ENCODE measurements at regions not wholly inside any gene's neighbourhood (a gene's known extent, or its start where the extent isn't known, plus 50 kb on each side); places are given as distances from the start of the nearest gene placed in this dataset.
"Not testable (repeated sequence)": the region's sequence is repeated elsewhere in the genome, so short reads cannot be mapped to it uniquely, and the experiment has no call there.

- not testable (repeated sequence) for ATAC-seq
Measured at GRCh38 chr1:112821307-112822063, 106.4 kb upstream of the PPM1J start.

DNA sequence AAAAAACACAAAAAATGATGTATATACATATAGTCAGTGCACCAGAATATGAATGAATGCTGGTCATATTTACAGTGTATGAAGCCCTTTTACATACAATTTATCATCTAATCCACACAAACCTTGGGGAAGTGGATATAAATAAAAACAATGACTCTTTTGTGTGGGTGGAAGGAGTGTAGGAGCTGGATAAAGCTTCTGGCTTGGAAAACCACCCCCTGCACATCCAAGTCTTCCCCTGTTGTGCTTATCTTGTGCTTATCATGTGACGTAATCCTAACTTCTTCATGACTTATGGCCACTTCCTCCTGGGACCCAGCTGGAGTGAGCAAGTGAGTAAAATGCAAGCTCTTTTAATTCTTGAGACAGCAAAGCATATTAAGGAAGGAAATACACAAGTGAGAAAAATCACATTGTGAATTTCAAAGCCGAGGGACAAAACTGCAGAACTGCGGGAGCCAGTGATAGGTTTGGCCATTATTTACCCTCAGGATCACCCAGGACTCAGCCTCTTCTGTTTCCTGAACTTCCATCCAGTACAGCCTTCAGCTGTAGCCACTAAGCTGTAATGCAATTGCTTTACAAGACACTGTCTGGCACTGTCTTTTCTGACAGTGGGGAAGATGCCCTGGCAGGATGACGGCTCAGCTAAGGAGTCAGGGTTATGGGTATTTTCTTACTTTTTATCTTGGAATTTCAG, 104.0 kb upstream of the PPM1J start:
- peak; percentile 49; the same call in 2 of the 3 replicates for ATAC-seq
- no peak for TF ChIP-seq TOX (CRISPR knock-in tag; IDR thresholded peaks at IDR 0.05; ENCODE audit: borderline replicate concordance)
- peak; percentile 37; the same call in 1 of the 2 replicates for TF ChIP-seq SNAI2 (CRISPR knock-in tag; IDR thresholded peaks at IDR 0.05)
- no peak for TF ChIP-seq OSR1 (CRISPR knock-in tag; IDR thresholded peaks at IDR 0.05)
- TF ChIP-seq CREB5 (CRISPR knock-in tag; IDR thresholded peaks at IDR 0.05; ENCODE audit: low read depth) = 0 out of 2 replicates have a peak, but pooled peaks have one; percentile 63

- TF ChIP-seq GLIS3 (CRISPR knock-in tag; IDR thresholded peaks at IDR 0.05) = no peak
- no peak for TF ChIP-seq RARB (CRISPR knock-in tag; IDR thresholded peaks at IDR 0.05)
- TF ChIP-seq ZNF565 (CRISPR knock-in tag; conservative IDR thresholded peaks at IDR 0.05; ENCODE audit: low read depth) = no peak
- no peak for TF ChIP-seq PPARA (CRISPR knock-in tag; IDR thresholded peaks at IDR 0.05; ENCODE audit: borderline replicate concordance)
- TF ChIP-seq ZNF8 (CRISPR knock-in tag; IDR thresholded peaks at IDR 0.05) = no peak
- no peak for TF ChIP-seq OSR1 (CRISPR knock-in tag; IDR thresholded peaks at IDR 0.05)
- no peak for ATAC-seq
Measured at GRCh38 chr1:112817555-112818373, 102.6 kb upstream of the PPM1J start.

DNA sequence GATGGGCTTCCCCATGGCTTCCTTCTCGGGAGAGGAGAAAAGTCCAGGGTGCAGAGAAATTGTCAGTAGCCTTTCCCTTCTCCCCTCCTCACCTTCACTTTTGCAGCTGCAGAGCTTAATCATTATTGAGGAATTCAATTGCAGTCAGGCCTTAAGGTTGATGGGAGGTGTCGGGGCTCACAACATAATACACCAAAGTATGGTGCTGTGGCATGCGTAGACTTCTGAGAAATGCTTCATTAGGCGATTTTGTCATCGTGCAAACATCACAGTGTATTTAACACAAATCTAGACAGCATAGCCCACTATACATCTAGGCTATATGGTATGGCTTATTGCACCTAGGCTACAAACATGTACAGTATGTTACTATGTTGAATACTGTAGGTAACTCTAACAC, 100.2 kb upstream of the PPM1J start:
- no peak for ATAC-seq
- TF ChIP-seq ARNTL (CRISPR knock-in tag; IDR thresholded peaks at IDR 0.05; ENCODE audit: borderline replicate concordance, low read depth) (no peak), ZNF70 (CRISPR knock-in tag; IDR thresholded peaks at IDR 0.05) (no peak), ISL1 (CRISPR knock-in tag; IDR thresholded peaks at IDR 0.05) (no peak), TSHZ2 (CRISPR knock-in tag; IDR thresholded peaks at IDR 0.05) (no peak), PPARA (CRISPR knock-in tag; IDR thresholded peaks at IDR 0.05; ENCODE audit: borderline replicate concordance) (no peak), TOX (CRISPR knock-in tag; IDR thresholded peaks at IDR 0.05; ENCODE audit: borderline replicate concordance) (no peak), PATZ1 (CRISPR knock-in tag; IDR thresholded peaks at IDR 0.05; ENCODE audit: borderline replicate concordance) (no peak), CREB5 (CRISPR knock-in tag; IDR thresholded peaks at IDR 0.05; ENCODE audit: low read depth) (no peak), RARB (CRISPR knock-in tag; IDR thresholded peaks at IDR 0.05) (no peak), CSDC2 (CRISPR knock-in tag; IDR thresholded peaks at IDR 0.05) (no peak)

GRCh38 chr1:112814645-112815044, 99.5 kb upstream of the PPM1J start:
- ATAC-seq = not testable (repeated sequence)
